K562 (cell line): ENCODE measurements at regions not wholly inside any gene's neighbourhood (a gene's known extent, or its start where the extent isn't known, plus 50 kb on each side); places are given as distances from the start of the nearest gene placed in this dataset.

ENCODE experiments used
- ATAC-seq: fragments of 200-7000 bp; cut with Tn5 transposase; 3 replicates; pipeline ENCODE4 v1.9.1; 2020; ENCODE audit warnings: moderate library complexity
- BruUV-seq: library from RNA; stranded (reverse); fragments of 400-500 nt; replicated peaks from 2 replicates; lab custom pipeline; 2021; lab: Mats Ljungman, UMichigan
- CTCF ChIA-PET: fragments of 300-600 bp; formaldehyde crosslinking; extraction: SDS; loops from one replicate; lab custom pipeline; 2021; ENCODE audit warnings: low intra/inter-chr PET ratio; lab: Yijun Ruan, JAX
- POLR2A ChIA-PET: fragments of 300-600, 350-650 bp; sonication (Branson Sonifier 250); formaldehyde crosslinking; extraction: SDS; loops from one replicate; lab custom pipeline; 2021; ENCODE audit warnings: antibody characterized with exemption, inconsistent platforms; lab: Yijun Ruan, JAX
- DNase-seq, 4 experiments: peaks; one replicate each; pipeline versions ENCODE4 v3.0.0 to v3.0.0-alpha.2; 2011 to 2018; ENCODE audit warnings: low spot score in 3 of 4, mixed read lengths in 3 of 4; ENCODE audit errors: extremely low read depth in 1 of 4
- FAIRE-seq: peaks from 2 replicates; lab custom pipeline; 2011; peaks lifted over from hg19 to GRCh38; lab: Jason Lieb, UNC
- H2AFZ ChIP-seq: 2 replicates; pipeline ENCODE4 v1.6.0; 2011; ENCODE audit warnings: low read depth, low read length, control low read depth, inconsistent platforms
- H3K27ac ChIP-seq: fragments of 200-600 bp; 3 replicates; pipeline ENCODE4 v1.8.0; 2011; ENCODE audit warnings: low read depth, mild to moderate bottlenecking, control low read depth, inconsistent platforms, low read length, moderate library complexity, mixed read lengths; ENCODE audit errors: extremely low read depth
- H3K27me3 ChIP-seq, 2 experiments: fragments of 300-600 bp in 1 of 2; 2 replicates in 1 of 2; 3 replicates in 1 of 2; pipeline versions ENCODE4 v1.6.0 to v1.8.0; 2011; ENCODE audit warnings: inconsistent platforms in 2 of 2, low read length in 2 of 2, mild to moderate bottlenecking in 1 of 2, mixed read lengths in 1 of 2, moderate library complexity in 1 of 2; ENCODE audit not compliant: control insufficient read depth in 2 of 2, insufficient read depth in 2 of 2
- H3K36me3 ChIP-seq: fragments of 300-600 bp; 3 replicates; pipeline ENCODE4 v1.8.0; 2011; ENCODE audit warnings: mild to moderate bottlenecking, low read length, inconsistent platforms; ENCODE audit not compliant: control insufficient read depth, insufficient read depth
- H3K4me1 ChIP-seq, 2 experiments: fragments of 200-600 bp in 1 of 2; replicated peaks in 1 of 2; 2 replicates in 1 of 2; 3 replicates in 1 of 2; pipeline versions ENCODE4 v1.5.1 to v1.8.0; 2011; ENCODE audit warnings: inconsistent platforms in 2 of 2, low read length in 2 of 2, mild to moderate bottlenecking in 1 of 2, mixed read lengths in 1 of 2, moderate library complexity in 1 of 2; ENCODE audit not compliant: control insufficient read depth in 2 of 2, insufficient read depth in 2 of 2
- H3K4me2 ChIP-seq: 2 replicates; pipeline ENCODE4 v1.6.1; 2011; ENCODE audit warnings: low read length, control low read depth, inconsistent platforms, mixed read lengths; ENCODE audit not compliant: insufficient read depth
- H3K4me3 ChIP-seq: fragments of 200-600 bp; sonication (generic), shearing (Covaris generic); 2 replicates; pipeline ENCODE4 v1.5.1; 2016; ENCODE audit warnings: control low read depth, inconsistent platforms
- H3K79me2 ChIP-seq: fragments of 200-600 bp; 3 replicates; pipeline ENCODE4 v1.8.0; 2011; ENCODE audit warnings: low read length, inconsistent platforms; ENCODE audit not compliant: control insufficient read depth, insufficient read depth
- H3K9ac ChIP-seq, 2 experiments: 2 replicates each; pipeline versions ENCODE4 v1.6.0 to v1.6.1; 2011; ENCODE audit warnings: low read depth in 2 of 2, low read length in 2 of 2, control low read depth in 1 of 2, inconsistent platforms in 1 of 2, mild to moderate bottlenecking in 1 of 2, mixed read lengths in 1 of 2; ENCODE audit not compliant: insufficient read depth in 1 of 2
- H3K9me1 ChIP-seq: one replicate; pipeline ENCODE4 v1.6.0; 2011; ENCODE audit warnings: inconsistent platforms, mild to moderate bottlenecking, low read length, moderate library complexity; ENCODE audit not compliant: control insufficient read depth, insufficient read depth
- H3K9me3 ChIP-seq: replicated peaks from 2 replicates; pipeline ENCODE4 v1.5.1; 2011; ENCODE audit warnings: low read depth, low read length, inconsistent platforms; ENCODE audit not compliant: control insufficient read depth, insufficient read depth
- H4K20me1 ChIP-seq: replicated peaks from 2 replicates; pipeline ENCODE4 v1.6.1; 2011; ENCODE audit warnings: low read length, inconsistent platforms, mixed read lengths; ENCODE audit not compliant: control insufficient read depth, insufficient read depth
- CBX8 ChIP-seq: fragments of 200-600 bp; sonication (generic); IDR thresholded peaks from 2 replicates; pipeline ENCODE4 v1.6.1; 2012; ENCODE audit warnings: borderline replicate concordance, mixed run types, low read depth, mild to moderate bottlenecking, moderate library complexity, mixed read lengths, low read length, control low read depth, inconsistent platforms; ENCODE audit not compliant: poor library complexity, severe bottlenecking; ENCODE audit errors: extremely low read depth
- ETS1 ChIP-seq: conservative IDR thresholded peaks from 2 replicates; pipeline ENCODE4 v1.6.1; 2011; ENCODE audit warnings: low read depth, mild to moderate bottlenecking, low read length; ENCODE audit not compliant: control insufficient read depth
- NR2C2 ChIP-seq, 2 experiments: fragments of 200-800 bp in 1 of 2; sonication (Bioruptor generic) in 1 of 2; sonication (generic) in 1 of 2; formaldehyde crosslinking in 1 of 2; IDR thresholded peaks; 2 replicates each; pipeline versions ENCODE4 v1.6.1 to v1.8.0; 2016 to 2022; ENCODE audit warnings: mild to moderate bottlenecking in 1 of 2, missing compliant biosample characterization in 1 of 2, missing genetic modification characterization in 1 of 2, missing genetic modification reagents in 1 of 2
- WGBS: fragments of 100-300 bp; shearing (Covaris generic); methylation state at CpG from one replicate; pipeline ENCODE4 v1.1.6; 2016; ENCODE audit warnings: low coverage, mixed read lengths; ENCODE audit not compliant: insufficient coverage; ENCODE audit errors: missing lambda C conversion rate; 5-methylcytosine and 5-hydroxymethylcytosine counted together
- in situ Hi-C: fragments of 300-500 bp; cut with MboI; formaldehyde crosslinking; loops from 4 replicates; pipeline ENCODE4 v1.15.0; 2018; ENCODE audit warnings: inconsistent platforms, mixed read lengths
- intact Hi-C: fragments of 100-400 bp; cut with micrococcal nuclease; formaldehyde crosslinking; loops from 2 replicates; pipeline ENCODE4 v1.14.2; 2022

DNA sequence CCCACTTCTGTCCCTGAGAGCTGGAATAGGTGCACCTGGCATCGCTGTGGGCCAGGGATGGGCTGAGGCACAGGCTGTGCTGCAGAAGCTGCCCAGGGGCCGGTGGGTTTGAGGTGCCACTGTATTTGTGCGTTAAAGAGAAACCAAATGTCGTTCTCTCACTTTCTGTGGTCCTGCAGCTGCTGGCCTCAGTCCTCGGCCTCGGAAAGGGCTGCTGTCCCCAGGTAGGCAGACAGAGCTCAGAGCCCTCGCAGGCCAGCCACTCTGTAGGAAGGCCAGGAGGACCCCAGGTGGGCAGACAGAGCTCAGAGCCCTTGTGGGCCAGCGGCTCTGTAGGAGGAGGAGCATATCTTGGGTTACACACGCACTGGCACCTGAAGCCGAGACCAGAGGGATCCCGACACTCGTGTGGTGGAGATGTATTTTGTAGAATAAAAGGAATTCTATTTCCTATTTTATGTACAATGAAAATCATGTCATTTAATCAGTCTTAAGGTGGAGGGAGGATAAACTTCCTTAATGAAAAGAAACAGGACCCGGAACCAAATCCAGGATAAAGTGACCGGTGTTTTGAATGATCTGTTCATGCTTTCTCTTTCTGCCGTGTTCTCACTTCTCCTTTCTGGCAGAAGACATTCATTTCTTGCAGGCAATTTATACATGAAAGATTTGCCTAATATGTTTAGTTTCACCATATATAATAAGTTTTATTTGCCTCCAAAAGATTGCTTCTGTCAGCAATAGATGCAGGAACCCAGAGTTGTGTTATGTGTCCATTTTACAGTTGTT, 54.4 kb upstream of the HGFAC start:
- Histone ChIP-seq H2AFZ (no peak overlapping the region), H3K4me1 (peaks cover 0 to 25% of the 10 kb centered on the region in 2 experiments; a peak in 2 of 5 replicates), H3K4me3 (no peak overlapping the region), H3K27ac (no peak overlapping the region), H3K27me3 (peaks cover 52 to 73% of the 10 kb centered on the region in 2 experiments), H3K9me3 (no peaks in the 10 kb centered on the region), H4K20me1 (peaks cover 2% of the 10 kb centered on the region; the same call in 1 of the 2 replicates), H3K4me2 (no peak overlapping the region), H3K9me1 (no peaks in the 10 kb centered on the region), H3K36me3 (no peaks in the 10 kb centered on the region), H3K79me2 (no peaks in the 10 kb centered on the region), H3K9ac (no peak overlapping the region)
- ChIA-PET CTCF (no interaction called here), POLR2A (interaction anchor here (0.5 to 0.9 kb wide), 3 partner anchors 16 to 20 kb away, joined by 3 read pairs; no protein-coding TSS in a partner anchor)
- peak; percentile 48 for TF ChIP-seq CBX8
- no peak for TF ChIP-seq NR2C2 (CRISPR knock-in tag; IDR thresholded peaks at IDR 0.05)
- TF ChIP-seq NR2C2 (tag; IDR thresholded peaks at IDR 0.05): peak; percentile 25; the same call in 1 of the 2 replicates
- TF ChIP-seq ETS1: no peak
- WGBS: 2% methylated on average over 15 of the region's 15 CpGs
- ATAC-seq (no peak), DNase-seq (no peak), FAIRE-seq (no peak)
- in situ Hi-C loops (no loop called here), intact Hi-C loops (no loop called here)
- no TSS peak for BruUV-seq
